Erythroblast (primary cell): ENCODE measurements at regions not wholly inside any gene's neighbourhood (a gene's known extent, or its start where the extent isn't known, plus 50 kb on each side); places are given as distances from the start of the nearest gene placed in this dataset.

ENCODE experiments used
- GATA1 ChIP-seq: IDR thresholded peaks from 2 replicates; pipeline ENCODE4 v1.6.1; 2011; ENCODE audit warnings: low read depth, mild to moderate bottlenecking, control low read depth, low read length, moderate library complexity
- POLR2A ChIP-seq: IDR thresholded peaks from 2 replicates; pipeline ENCODE4 v1.6.1; 2011; ENCODE audit warnings: mild to moderate bottlenecking, low read length

DNA sequence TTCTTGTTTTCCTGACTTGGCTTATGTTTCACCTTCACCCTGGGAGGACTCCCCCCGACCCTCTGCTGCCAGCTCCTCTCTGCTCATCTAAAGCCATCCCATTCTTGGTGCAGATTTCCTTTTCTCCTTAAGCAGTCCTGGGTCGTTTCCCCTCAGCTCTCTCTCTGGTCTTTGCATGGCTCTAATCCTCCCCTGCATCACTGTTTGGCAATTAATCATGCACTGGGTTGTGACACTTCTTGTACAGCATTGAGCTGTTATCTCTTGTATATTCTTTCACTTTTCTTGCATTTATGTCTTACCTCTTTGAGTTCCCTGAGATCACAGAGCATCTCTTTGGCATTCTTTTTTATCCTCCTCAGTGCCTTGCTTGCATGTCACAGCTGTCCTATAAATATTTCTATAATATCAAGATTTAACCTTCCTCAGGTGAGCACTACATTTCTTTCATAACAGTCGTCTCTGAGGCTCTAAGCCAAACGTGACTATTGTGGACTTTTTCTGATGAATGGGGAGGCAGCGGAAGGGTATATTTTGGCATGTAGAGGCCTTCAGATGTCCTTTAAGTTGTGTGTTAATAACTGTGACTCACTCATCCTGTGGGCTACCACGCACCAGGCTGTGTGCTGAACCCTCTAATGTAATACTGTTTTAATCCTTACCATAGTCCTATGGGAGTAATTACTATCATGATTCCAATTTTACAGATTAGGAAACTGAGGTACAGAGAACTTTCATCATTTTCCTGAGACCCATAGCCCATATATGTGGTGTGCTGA, 507.5 kb downstream of the SLC4A3 start:
- TF ChIP-seq POLR2A: no peak
- TF ChIP-seq GATA1: no peak
